Osteoblast (primary cell): ENCODE measurements at regions not wholly inside any gene's neighbourhood (a gene's known extent, or its start where the extent isn't known, plus 50 kb on each side); places are given as distances from the start of the nearest gene placed in this dataset.

Experiments used
- DNase-seq: peaks from one replicate; pipeline ENCODE4 v3.0.0; 2011; ENCODE audit warnings: low spot score, mixed read lengths; ENCODE audit not compliant: insufficient read length; ENCODE audit errors: missing footprints
- H2AFZ ChIP-seq: 2 replicates; pipeline ENCODE4 v1.6.0; 2011; ENCODE audit warnings: mild to moderate bottlenecking, low read length
- H3K27ac ChIP-seq: 2 replicates; pipeline ENCODE4 v1.5.1; 2011; ENCODE audit warnings: mild to moderate bottlenecking, low read depth, low read length, moderate library complexity
- H3K27me3 ChIP-seq: 2 replicates; pipeline ENCODE4 v1.6.0; 2012; ENCODE audit warnings: mild to moderate bottlenecking, control low read depth, inconsistent platforms, low read length, moderate library complexity; ENCODE audit not compliant: insufficient read depth
- H3K36me3 ChIP-seq: 2 replicates; pipeline ENCODE4 v1.5.1; 2011; ENCODE audit warnings: mild to moderate bottlenecking, low read length, control low read depth, moderate library complexity; ENCODE audit not compliant: insufficient read depth
- H3K4me1 ChIP-seq: 2 replicates; pipeline ENCODE4 v1.5.1; 2011; ENCODE audit warnings: mild to moderate bottlenecking, low read length, control low read depth, moderate library complexity; ENCODE audit not compliant: insufficient read depth
- H3K4me2 ChIP-seq: 2 replicates; pipeline ENCODE4 v1.6.0; 2011; ENCODE audit warnings: mild to moderate bottlenecking, low read length; ENCODE audit not compliant: insufficient read depth
- H3K4me3 ChIP-seq: fragments of 200-600 bp; sonication (generic); 3 replicates; pipeline ENCODE4 v1.5.1; 2012; ENCODE audit warnings: mild to moderate bottlenecking, low read length, inconsistent platforms; ENCODE audit not compliant: insufficient read depth
- H3K79me2 ChIP-seq: 2 replicates; pipeline ENCODE4 v1.6.0; 2012; ENCODE audit warnings: mild to moderate bottlenecking, low read length, control low read depth, inconsistent platforms; ENCODE audit not compliant: insufficient read depth
- H3K9me3 ChIP-seq: 2 replicates; pipeline ENCODE4 v1.5.1; 2011; ENCODE audit warnings: low read depth, low read length, control low read depth
- H4K20me1 ChIP-seq: 2 replicates; pipeline ENCODE4 v1.6.0; 2012; ENCODE audit warnings: mild to moderate bottlenecking, low read length, control low read depth; ENCODE audit not compliant: insufficient read depth
- CTCF ChIP-seq: IDR thresholded peaks from 2 replicates; pipeline ENCODE4 v1.5.1; 2011; ENCODE audit warnings: mild to moderate bottlenecking, low read depth, low read length, moderate library complexity; ENCODE audit errors: extremely low read depth

GRCh38 chr18:39053571-39053970 is 1488.0 kb upstream of the CELF4 start:
- Histone ChIP-seq H3K4me3 (no peak overlapping the region), H3K4me2 (no peak overlapping the region), H3K27ac (no peak overlapping the region), H3K79me2 (no peaks in the 10 kb centered on the region), H3K9me3 (no peaks in the 10 kb centered on the region), H3K4me1 (no peaks in the 10 kb centered on the region), H4K20me1 (no peaks in the 10 kb centered on the region), H3K36me3 (no peaks in the 10 kb centered on the region), H2AFZ (no peak overlapping the region), H3K27me3 (no peaks in the 10 kb centered on the region)
- TF ChIP-seq CTCF, result no peak
- no peak for DNase-seq

- no peaks in the 10 kb centered on the region for H4K20me1 ChIP-seq
- H2AFZ ChIP-seq, result no peak overlapping the region
- no peaks in the 10 kb centered on the region for H3K79me2 ChIP-seq
- no peak for DNase-seq
- no peaks in the 10 kb centered on the region for H3K36me3 ChIP-seq
- H3K9me3 ChIP-seq, result no peaks in the 10 kb centered on the region
- H3K4me2 ChIP-seq, result no peak overlapping the region
- TF ChIP-seq CTCF, result no peak
- H3K27ac ChIP-seq, result no peak overlapping the region
- no peaks in the 10 kb centered on the region for H3K4me1 ChIP-seq
- no peaks in the 10 kb centered on the region for H3K27me3 ChIP-seq
- no peak overlapping the region for H3K4me3 ChIP-seq
These were observed 1485.4 kb upstream of the CELF4 start for GRCh38 chr18:39051013-39051412.

- DNase-seq, result no peak
- Histone ChIP-seq H3K27ac (no peak overlapping the region), H2AFZ (no peak overlapping the region), H3K4me2 (no peak overlapping the region), H4K20me1 (no peaks in the 10 kb centered on the region), H3K79me2 (no peaks in the 10 kb centered on the region), H3K4me3 (no peak overlapping the region), H3K36me3 (no peaks in the 10 kb centered on the region), H3K27me3 (no peaks in the 10 kb centered on the region), H3K4me1 (no peaks in the 10 kb centered on the region), H3K9me3 (peaks cover 5% of the 10 kb centered on the region)
- TF ChIP-seq CTCF, result no peak
These were observed 1474.2 kb upstream of the CELF4 start for GRCh38 chr18:39039813-39040212.

- Histone ChIP-seq H2AFZ (no peak overlapping the region), H3K36me3 (no peaks in the 10 kb centered on the region), H3K27ac (no peak overlapping the region), H3K4me1 (no peaks in the 10 kb centered on the region), H3K27me3 (no peaks in the 10 kb centered on the region), H4K20me1 (no peaks in the 10 kb centered on the region), H3K79me2 (no peaks in the 10 kb centered on the region), H3K4me3 (no peak overlapping the region), H3K9me3 (peaks cover 5% of the 10 kb centered on the region), H3K4me2 (no peak overlapping the region)
- no peak for TF ChIP-seq CTCF
- no peak for DNase-seq
These were observed 1472.3 kb upstream of the CELF4 start for GRCh38 chr18:39037925-39038324.
